Pancreas (tissue), 10 donors: ENCODE measurements at regions not wholly inside any gene's neighbourhood (a gene's known extent, or its start where the extent isn't known, plus 50 kb on each side); places are given as distances from the start of the nearest gene placed in this dataset.

ENCODE experiments used
- ATAC-seq, 4 donors: fragments of 200-7000 bp; cut with Tn5 transposase; one replicate each; pipeline versions ENCODE4 v1.8.0 to v1.9.1; 2020; ENCODE audit warnings: mild to moderate bottlenecking in 4 of 4, moderate library complexity in 4 of 4
- DNase-seq, 6 donors: peaks; one replicate each; pipeline ENCODE4 v3.0.0-alpha.2; 2020
- FAIRE-seq: peaks from 2 replicates; lab custom pipeline; 2012; peaks lifted over from hg19 to GRCh38; lab: Jason Lieb, UNC
- H3K27ac ChIP-seq, 4 donors: fragments of 200-600 bp; sonication (generic); 1 replicate in 3 of 4; 2 replicates in 1 of 4; pipeline versions ENCODE4 v1.5.0 to v1.8.0; 2020
- H3K27me3 ChIP-seq, 4 donors: fragments of 200-600 bp; one replicate each; pipeline ENCODE4 v1.8.0; 2021
- H3K36me3 ChIP-seq, 3 donors: fragments of 200-600 bp; sonication (generic) in 1 of 3; one replicate each; pipeline versions ENCODE4 v1.5.0 to v1.8.0; 2020 to 2021
- H3K4me1 ChIP-seq, 3 donors: fragments of 200-600 bp; one replicate each; pipeline ENCODE4 v1.8.0; 2021
- H3K4me3 ChIP-seq, 4 donors: fragments of 200-600 bp; sonication (generic) in 2 of 4; one replicate each; pipeline versions ENCODE4 v1.5.0 to v1.8.0; 2020 to 2021
- H3K9me3 ChIP-seq, 4 donors: fragments of 200-600 bp; one replicate each; pipeline ENCODE4 v1.8.0; 2021
- WGBS, 2 donors: extraction: QIAGEN DNeasy Blood & Tissue Kit; methylation state at CpG; one replicate each; pipeline ENCODE4 v1.1.7; 2013; 5-methylcytosine and 5-hydroxymethylcytosine counted together
- intact Hi-C, 3 donors: fragments of 100-400 bp; cut with DNase I; formaldehyde crosslinking; loops; one replicate each; pipeline versions ENCODE4 v1.11.1 to v1.14.2; 2022
- TF ChIP-seq, protein P1 (sequence below), 4 donors: fragments of 200-600 bp; sonication (generic) in 3 of 4; IDR thresholded peaks; one replicate each; pipeline versions ENCODE4 v1.5.0 to v1.8.0; 2021; ENCODE audit warnings: antibody characterized with exemption in 4 of 4
- donor health status: healthy with polysubstance abuse.
- donor health status: DM: no; HTN: no; CAD: no; lungs with moderate emphysema.
- donor health status: DM: no; HTN: no; CAD: no.
- donor health status: control.
- donor health status: control.
- donor health status: Bipolar disorder and iron deficiency.
- donor health status: DM: yes; HTN: yes; CAD: no.
- donor health status: DM: no; HTN: no; CAD: no.
- donor health status: DM: no; HTN: no; CAD: no.
- donor health status: DM: yes; HTN: yes; CAD: no.

DNA sequence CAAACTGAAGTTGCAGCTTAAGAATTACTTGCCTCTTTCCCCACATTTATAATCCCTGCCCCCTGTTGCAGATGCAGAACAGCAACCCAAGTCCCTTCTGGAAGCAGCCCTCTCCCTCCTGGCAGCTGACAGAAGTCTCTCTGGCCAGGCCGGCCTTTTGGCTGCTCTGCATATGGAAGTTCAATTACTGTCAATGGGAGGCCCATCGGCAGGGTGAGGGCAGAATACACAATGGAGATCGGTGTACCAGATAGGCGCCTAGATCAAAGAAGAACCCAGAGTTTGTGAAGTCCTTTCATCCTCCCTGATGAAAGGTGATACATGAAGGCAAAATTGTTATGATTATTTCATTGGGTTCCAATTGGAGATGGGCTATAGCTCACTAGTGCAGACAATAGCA is 327.9 kb upstream of the CTNNB1 start:
- Histone ChIP-seq H3K4me3 (no peak overlapping the region), H3K4me1 (peaks cover 0 to 6% (median 0%) of the 10 kb centered on the region in 3 donors), H3K9me3 (no peaks in the 10 kb centered on the region), H3K27me3 (no peaks in the 10 kb centered on the region), H3K27ac (no peak overlapping the region), H3K36me3 (no peaks in the 10 kb centered on the region)
- 87 to 95% methylated on average over 4 of the region's 4 CpGs for WGBS, 2 donors
- DNase-seq (no peak), ATAC-seq (no peak), FAIRE-seq (no peak)
- TF ChIP-seq, protein P1, sequence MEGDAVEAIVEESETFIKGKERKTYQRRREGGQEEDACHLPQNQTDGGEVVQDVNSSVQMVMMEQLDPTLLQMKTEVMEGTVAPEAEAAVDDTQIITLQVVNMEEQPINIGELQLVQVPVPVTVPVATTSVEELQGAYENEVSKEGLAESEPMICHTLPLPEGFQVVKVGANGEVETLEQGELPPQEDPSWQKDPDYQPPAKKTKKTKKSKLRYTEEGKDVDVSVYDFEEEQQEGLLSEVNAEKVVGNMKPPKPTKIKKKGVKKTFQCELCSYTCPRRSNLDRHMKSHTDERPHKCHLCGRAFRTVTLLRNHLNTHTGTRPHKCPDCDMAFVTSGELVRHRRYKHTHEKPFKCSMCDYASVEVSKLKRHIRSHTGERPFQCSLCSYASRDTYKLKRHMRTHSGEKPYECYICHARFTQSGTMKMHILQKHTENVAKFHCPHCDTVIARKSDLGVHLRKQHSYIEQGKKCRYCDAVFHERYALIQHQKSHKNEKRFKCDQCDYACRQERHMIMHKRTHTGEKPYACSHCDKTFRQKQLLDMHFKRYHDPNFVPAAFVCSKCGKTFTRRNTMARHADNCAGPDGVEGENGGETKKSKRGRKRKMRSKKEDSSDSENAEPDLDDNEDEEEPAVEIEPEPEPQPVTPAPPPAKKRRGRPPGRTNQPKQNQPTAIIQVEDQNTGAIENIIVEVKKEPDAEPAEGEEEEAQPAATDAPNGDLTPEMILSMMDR (IDR thresholded peaks at IDR 0.05) = no peak
- intact Hi-C loops = no loop called here

DNA sequence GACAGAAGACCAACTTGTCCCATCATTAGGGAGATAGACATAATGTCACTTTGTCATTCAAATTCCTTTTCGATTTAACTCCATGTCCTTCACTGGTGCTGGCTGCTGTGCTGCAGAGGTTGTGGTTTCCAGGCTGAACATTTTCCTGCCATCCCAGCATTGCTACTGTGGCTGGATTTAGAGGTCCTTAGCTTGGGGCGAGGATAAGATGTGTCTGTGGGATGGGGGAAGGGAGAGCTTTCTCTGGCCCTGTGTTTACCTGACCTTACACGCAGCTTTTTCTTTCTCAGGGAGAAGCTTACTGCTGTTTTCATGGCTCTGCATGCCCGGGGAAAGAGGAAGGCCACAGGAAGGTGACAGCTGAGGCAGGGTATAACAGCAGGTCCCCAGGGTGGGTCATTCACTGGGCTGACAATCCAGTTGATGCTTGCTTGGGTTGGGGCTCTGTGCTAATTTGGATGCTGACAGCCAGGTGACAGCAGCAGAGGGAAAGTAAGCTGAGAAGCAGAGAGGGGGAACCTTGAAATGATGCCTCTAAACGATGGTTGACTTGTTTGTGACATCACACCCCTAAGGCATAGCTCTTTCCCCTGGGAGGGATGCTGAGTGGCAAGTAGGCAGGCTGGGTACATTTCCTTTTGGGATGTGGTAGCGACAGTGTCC is 326.9 kb upstream of the CTNNB1 start:
- intact Hi-C loops = no loop called here
- no peak for FAIRE-seq
- WGBS, 2 donors = 64 to 66% methylated on average over 6 of the region's 6 CpGs

DNA sequence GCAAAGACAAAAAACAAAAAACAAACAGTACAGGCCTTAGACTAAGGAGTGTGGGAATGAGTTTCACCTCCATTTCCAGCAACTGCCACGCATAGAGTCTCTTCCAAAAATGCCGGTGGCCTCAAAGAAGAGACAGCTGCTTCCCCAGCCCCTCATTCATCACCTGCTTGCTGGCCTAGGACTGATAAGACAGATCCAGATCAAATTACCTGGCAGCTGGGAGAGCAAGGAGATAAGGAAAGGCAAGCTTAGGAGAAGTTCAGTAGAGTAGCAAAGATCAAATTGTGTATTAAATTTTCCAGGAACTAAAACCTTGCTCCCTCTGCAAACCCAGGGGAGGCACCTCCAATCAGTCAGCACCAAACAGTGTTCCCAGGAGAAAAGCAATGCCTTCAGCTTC is 325.8 kb upstream of the CTNNB1 start:
- H3K27me3 ChIP-seq = no peaks in the 10 kb centered on the region
- H3K36me3 ChIP-seq = no peaks in the 10 kb centered on the region
- TF ChIP-seq, protein P1 (IDR thresholded peaks at IDR 0.05) = no peak
- H3K9me3 ChIP-seq = no peaks in the 10 kb centered on the region
- peaks cover 5 to 12% (median 5%) of the 10 kb centered on the region in 3 donors for H3K4me1 ChIP-seq
- intact Hi-C loops = no loop called here
- FAIRE-seq (no peak), DNase-seq (no peak), ATAC-seq (peak in 1 of 4 donors; percentile 6)
- no peak overlapping the region for H3K27ac ChIP-seq
- H3K4me3 ChIP-seq = no peak overlapping the region
- 25 to 30% methylated on average over 2 of the region's 2 CpGs for WGBS, 2 donors

More for the DNA sequence above, 326.9 kb upstream of the CTNNB1 start:
- Histone ChIP-seq H3K36me3 (no peaks in the 10 kb centered on the region), H3K4me1 (peaks cover 0 to 6% (median 0%) of the 10 kb centered on the region in 3 donors), H3K27ac (no peak overlapping the region), H3K9me3 (no peaks in the 10 kb centered on the region), H3K27me3 (no peaks in the 10 kb centered on the region), H3K4me3 (no peak overlapping the region)
- ATAC-seq (peak in 2 of 4 donors; percentile 22 to 48), DNase-seq (no peak)
- TF ChIP-seq, protein P1 (IDR thresholded peaks at IDR 0.05) = no peak

DNA sequence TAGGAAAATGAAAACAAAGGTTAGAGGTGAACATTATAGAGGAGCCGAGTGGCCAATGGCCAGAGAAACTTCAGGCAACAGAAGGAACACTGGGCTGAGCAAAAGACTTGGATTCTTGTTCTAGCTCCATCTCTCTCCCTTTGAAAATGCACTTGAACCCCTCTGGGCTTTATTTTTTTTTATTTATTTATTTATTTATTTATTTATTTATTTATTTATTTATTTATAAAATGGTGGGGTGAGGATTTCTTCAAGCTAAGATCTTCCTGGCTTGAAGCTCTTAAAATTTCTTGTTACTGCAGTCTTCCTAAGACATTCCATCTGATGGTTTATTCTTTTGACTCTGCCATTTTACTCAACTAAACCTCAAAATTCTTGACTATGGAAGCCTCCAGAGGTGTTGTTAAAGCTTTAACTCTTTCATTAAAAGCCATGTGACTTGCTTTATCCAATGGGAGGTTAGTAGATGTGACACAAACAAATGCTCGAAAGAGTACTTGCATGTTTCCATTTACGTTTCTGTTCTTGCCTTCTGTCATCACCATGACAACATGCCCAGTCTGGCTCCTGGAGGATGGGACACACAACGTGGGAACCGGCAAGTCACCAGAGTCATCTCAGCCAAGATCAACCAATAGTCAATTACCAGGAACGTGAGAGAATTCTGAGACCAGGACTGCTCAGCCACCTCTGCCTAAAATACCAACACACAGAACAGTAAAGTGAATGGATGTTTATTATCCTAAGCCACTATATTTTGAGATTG is 325.2 kb upstream of the CTNNB1 start:
- TF ChIP-seq, protein P1 (IDR thresholded peaks at IDR 0.05) = no peak
- 85% methylated on average over 6 of the region's 6 CpGs for WGBS, 2 donors
- ATAC-seq (no peak), FAIRE-seq (no peak), DNase-seq (no peak)
- no peak overlapping the region for H3K4me3 ChIP-seq
- intact Hi-C loops = no loop called here
- no peaks in the 10 kb centered on the region for H3K9me3 ChIP-seq
- peaks cover 9 to 18% (median 12%) of the 10 kb centered on the region in 3 donors for H3K4me1 ChIP-seq
- no peaks in the 10 kb centered on the region for H3K36me3 ChIP-seq
- H3K27me3 ChIP-seq = no peaks in the 10 kb centered on the region
- H3K27ac ChIP-seq = no peak overlapping the region

DNA sequence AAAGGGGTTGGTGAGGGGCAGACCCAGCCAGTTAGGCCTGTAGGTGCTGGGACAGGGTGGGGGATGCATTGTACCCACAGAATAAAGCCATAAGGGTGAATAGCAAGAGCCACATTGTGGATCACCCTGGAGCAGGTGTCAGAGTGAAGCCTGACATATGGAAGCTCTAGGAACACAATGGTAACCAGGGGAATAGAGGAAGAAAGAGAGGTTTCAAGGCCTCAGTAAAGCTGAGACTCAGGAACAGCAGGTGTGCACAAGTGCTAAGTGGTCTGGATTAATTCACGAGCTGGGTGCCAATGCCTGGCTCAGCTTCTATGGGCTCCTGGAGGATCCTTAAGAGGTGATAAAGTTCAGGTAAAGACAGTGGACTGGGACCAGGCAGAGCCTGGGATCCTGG is 323.7 kb upstream of the CTNNB1 start:
- 82 to 92% methylated on average over 1 of the region's 1 CpG for WGBS, 2 donors
- DNase-seq = no peak
- FAIRE-seq = no peak
- Histone ChIP-seq H3K36me3 (no peaks in the 10 kb centered on the region), H3K4me3 (no peak overlapping the region), H3K27me3 (no peaks in the 10 kb centered on the region), H3K9me3 (no peaks in the 10 kb centered on the region), H3K27ac (no peak overlapping the region), H3K4me1 (peaks cover 9 to 19% (median 16%) of the 10 kb centered on the region in 3 donors)
- intact Hi-C loops = no loop called here
- TF ChIP-seq, protein P1 (IDR thresholded peaks at IDR 0.05) = no peak
- ATAC-seq = no peak
